ENCODE measurements at regions not wholly inside any gene's neighbourhood (a gene's known extent, or its start where the extent isn't known, plus 50 kb on each side); places are given as distances from the start of the nearest gene placed in this dataset.
"Not testable (repeated sequence)": the region's sequence is repeated elsewhere in the genome, so short reads cannot be mapped to it uniquely, and the experiment has no call there.

DNA sequence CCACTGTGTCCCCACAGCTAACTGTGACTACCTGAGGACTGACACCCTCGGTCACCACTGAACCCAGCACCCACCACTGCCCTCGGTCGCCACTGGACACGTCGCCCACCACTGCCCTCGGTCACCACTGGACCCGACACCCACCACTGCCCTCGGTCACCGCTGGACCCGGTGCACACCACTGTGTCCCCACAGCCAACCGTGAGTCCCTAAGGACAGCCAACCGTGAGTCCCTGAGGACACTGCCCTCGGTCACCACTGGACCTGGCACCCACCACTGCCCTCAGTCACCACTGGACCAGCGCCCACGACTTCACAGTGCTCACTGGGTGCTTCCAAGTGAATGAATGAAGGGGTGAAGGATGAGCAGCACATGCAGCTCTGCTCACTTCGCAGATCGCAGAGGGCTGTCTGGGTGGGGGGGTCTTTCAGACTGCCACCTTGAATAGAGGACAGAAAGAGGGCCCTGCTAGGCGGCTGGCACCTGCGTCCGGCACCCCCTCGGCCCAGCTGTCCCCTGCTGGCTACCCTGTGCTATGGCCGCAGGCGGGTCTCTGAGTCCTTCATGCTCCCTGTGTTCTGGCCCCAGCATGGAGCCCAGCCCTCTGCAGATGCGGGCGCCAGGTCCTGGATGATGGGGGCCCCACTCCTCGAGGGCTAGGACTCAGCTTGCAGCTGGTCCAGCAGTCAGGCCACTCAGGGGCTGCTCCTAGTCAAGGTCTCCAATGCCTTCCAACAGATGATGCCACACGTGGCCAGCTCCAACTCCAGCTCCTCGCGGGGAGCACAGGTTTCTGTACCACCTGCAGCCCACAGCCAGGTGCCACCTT lies 51.4 kb upstream of the GPC1 start:
- H3K4me1 Mint-ChIP-seq, result no peaks in the 10 kb centered on the region
- no peaks in the 10 kb centered on the region for H3K9me3 Mint-ChIP-seq
- H3K36me3 Mint-ChIP-seq, result no peaks in the 10 kb centered on the region
- peaks cover 11% of the 10 kb centered on the region for H3K27me3 Mint-ChIP-seq
- ATAC-seq, result no peak
- no peak overlapping the region for H3K27ac Mint-ChIP-seq
- H3K4me3 Mint-ChIP-seq, result no peak overlapping the region

DNA sequence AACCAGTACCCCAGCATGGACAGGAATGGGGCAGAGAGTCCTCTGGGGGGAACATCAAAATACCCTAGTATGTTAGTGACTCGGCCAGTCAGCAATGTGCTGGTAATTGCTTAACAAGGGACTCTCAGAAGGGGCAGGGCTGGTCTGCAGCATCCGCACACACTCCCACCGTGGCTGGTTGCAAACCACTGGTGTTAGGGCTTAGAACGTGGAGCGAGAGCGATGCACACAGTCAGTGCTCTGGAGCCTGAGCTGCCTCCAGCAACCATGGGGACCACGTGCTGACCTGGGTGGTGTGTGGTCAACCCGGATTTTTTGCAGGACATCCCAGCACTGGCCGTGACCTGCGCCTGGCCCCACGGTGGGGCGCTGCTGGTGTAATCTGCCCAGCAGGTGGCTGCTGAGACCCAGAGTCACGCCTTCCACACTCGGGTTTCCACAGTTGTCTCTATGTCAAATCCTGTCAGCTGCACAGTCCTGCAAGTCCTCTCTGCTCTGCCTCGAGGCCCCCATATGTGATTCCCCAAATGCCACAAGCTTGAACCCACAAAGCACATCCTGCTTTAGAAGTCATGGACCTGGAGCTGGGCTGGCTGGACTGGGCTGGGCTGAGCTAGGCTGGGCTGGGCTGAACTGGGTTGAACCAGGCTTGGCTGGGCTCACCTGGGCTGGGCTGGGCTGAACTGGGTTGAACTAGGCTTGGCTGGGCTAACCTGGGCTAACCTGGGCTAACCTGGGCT lies 50.6 kb upstream of the GPC1 start:
- no peak for ATAC-seq
- Mint-ChIP-seq H3K4me1 (no peaks in the 10 kb centered on the region), H3K27me3 (peaks cover 11% of the 10 kb centered on the region), H3K4me3 (no peak overlapping the region), H3K9me3 (no peaks in the 10 kb centered on the region), H3K36me3 (no peaks in the 10 kb centered on the region), H3K27ac (no peak overlapping the region)

DNA sequence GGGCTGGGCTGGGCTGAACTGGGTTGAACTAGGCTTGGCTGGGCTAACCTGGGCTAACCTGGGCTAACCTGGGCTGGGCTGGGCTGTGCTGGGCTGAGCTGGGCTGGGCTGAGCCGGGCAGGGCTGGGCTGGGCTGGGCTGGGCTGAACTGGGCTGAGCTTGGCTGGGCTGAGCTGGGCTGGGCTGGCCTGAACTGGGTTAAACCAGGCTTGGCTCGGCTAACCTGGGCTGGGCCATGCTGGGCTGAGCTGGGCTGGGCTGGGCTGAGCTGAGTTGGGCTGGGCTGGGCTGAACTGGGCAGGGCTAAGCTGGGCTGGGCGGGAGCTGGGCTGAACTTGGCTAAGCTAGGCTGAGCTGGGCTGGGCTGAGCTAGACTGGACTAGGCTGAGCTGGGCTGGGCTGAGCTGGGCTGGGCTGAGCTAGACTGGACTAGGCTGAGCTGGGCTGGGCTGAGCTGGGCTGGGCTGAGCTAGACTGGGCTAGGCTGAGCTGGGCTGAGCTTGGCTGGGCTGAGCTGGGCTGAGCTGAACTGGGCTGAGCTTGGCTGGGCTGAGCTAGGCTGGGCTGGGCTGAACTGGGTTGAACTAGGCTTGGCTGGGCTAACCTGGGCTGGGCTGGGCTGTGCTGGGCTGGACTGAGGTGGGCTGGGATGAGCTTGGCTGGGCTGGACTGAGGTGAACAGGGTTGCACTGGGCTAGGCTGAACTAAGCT lies 49.9 kb upstream of the GPC1 start:
- H3K4me1 Mint-ChIP-seq, H3K9me3 Mint-ChIP-seq, ATAC-seq, H3K27ac Mint-ChIP-seq, H3K36me3 Mint-ChIP-seq, H3K4me3 Mint-ChIP-seq: not testable (repeated sequence)
- peaks cover 11% of the 10 kb centered on the region for H3K27me3 Mint-ChIP-seq

Data from stimulated activated memory B cell treated with anti-CD40 and anti-IgM and Interleukin-4, amounts not matched to agents 10 μg/mL and 1 μg/mL and 100 μg/mL, for 72 hours (primary cell).